KMS-11 (cell line): ENCODE measurements at regions not wholly inside any gene's neighbourhood (a gene's known extent, or its start where the extent isn't known, plus 50 kb on each side); places are given as distances from the start of the nearest gene placed in this dataset.

Source experiments
- H2AFZ ChIP-seq: fragments of 200-600 bp; sonication (generic); 2 replicates; pipeline ENCODE4 v1.6.1; 2016; ENCODE audit warnings: antibody characterized with exemption, mixed run types, low read depth
- H3K27ac ChIP-seq: fragments of 200-600 bp; sonication (generic); 2 replicates; pipeline ENCODE4 v1.6.1; 2016; ENCODE audit warnings: mild to moderate bottlenecking, mixed run types
- H3K27me3 ChIP-seq: fragments of 200-600 bp; sonication (generic); 2 replicates; pipeline ENCODE4 v1.6.1; 2017; ENCODE audit warnings: mild to moderate bottlenecking, low read depth, mixed run types, moderate library complexity; ENCODE audit not compliant: insufficient read depth
- H3K36me3 ChIP-seq: fragments of 200-600 bp; sonication (generic); 2 replicates; pipeline ENCODE4 v1.6.1; 2017; ENCODE audit warnings: mild to moderate bottlenecking, mixed run types; ENCODE audit not compliant: insufficient read depth
- H3K4me1 ChIP-seq: fragments of 200-600 bp; sonication (generic); 2 replicates; pipeline ENCODE4 v1.6.1; 2016; ENCODE audit warnings: mild to moderate bottlenecking, low read depth, mixed run types; ENCODE audit not compliant: poor library complexity, severe bottlenecking
- H3K4me2 ChIP-seq: fragments of 200-600 bp; sonication (generic); 2 replicates; pipeline ENCODE4 v1.7.0; 2016; ENCODE audit warnings: mild to moderate bottlenecking, mixed run types
- H3K4me3 ChIP-seq: fragments of 200-600 bp; sonication (generic); IDR thresholded peaks from 2 replicates; pipeline ENCODE4 v1.6.1; 2017; ENCODE audit warnings: low read depth, low read length, mixed read lengths; ENCODE audit not compliant: insufficient read depth
- H3K79me2 ChIP-seq: fragments of 200-600 bp; sonication (generic); 2 replicates; pipeline ENCODE4 v1.6.1; 2016; ENCODE audit warnings: low read depth, mixed run types; ENCODE audit not compliant: insufficient read depth
- H3K9ac ChIP-seq: fragments of 200-600 bp; sonication (generic); 2 replicates; pipeline ENCODE4 v1.6.1; 2016; ENCODE audit warnings: mild to moderate bottlenecking, mixed run types
- H4K20me1 ChIP-seq: fragments of 200-600 bp; sonication (generic); 2 replicates; pipeline ENCODE4 v1.6.1; 2016; ENCODE audit warnings: mild to moderate bottlenecking, mixed run types; ENCODE audit not compliant: insufficient read depth
- TF ChIP-seq, protein P1 (sequence below): fragments of 200-600 bp; sonication (generic); conservative IDR thresholded peaks from 2 replicates; pipeline ENCODE4 v1.6.1; 2017; ENCODE audit warnings: low read depth, mild to moderate bottlenecking, antibody characterized with exemption, low read length, moderate library complexity, mixed read lengths

DNA sequence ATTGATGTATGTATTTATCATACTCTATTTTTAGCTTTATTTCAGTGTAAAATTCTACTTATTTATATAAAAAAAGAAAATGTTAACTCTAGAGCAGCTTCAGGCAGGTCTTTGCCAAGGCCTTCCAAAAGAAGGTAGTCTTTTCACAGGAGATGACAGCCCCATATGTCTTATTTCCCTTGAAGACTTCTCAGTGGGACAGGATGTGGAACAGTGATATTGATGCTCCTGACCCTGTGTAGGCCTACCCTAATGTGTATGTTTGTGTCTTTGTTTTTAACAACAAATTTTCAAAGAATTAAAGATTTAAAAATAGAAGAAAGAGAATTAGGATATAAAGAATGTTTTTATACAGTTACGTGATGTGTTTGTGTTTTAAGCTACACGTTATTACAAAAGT is 1593.6 kb downstream of the AMY1C start:
- Histone ChIP-seq H3K79me2 (no peaks in the 10 kb centered on the region), H3K4me2 (no peak overlapping the region), H2AFZ (no peak overlapping the region), H3K36me3 (no peaks in the 10 kb centered on the region), H3K27ac (no peak overlapping the region), H4K20me1 (no peaks in the 10 kb centered on the region), H3K9ac (no peak overlapping the region), H3K4me3 (no peak overlapping the region), H3K27me3 (no peaks in the 10 kb centered on the region), H3K4me1 (no peaks in the 10 kb centered on the region)
- TF ChIP-seq, protein P1, sequence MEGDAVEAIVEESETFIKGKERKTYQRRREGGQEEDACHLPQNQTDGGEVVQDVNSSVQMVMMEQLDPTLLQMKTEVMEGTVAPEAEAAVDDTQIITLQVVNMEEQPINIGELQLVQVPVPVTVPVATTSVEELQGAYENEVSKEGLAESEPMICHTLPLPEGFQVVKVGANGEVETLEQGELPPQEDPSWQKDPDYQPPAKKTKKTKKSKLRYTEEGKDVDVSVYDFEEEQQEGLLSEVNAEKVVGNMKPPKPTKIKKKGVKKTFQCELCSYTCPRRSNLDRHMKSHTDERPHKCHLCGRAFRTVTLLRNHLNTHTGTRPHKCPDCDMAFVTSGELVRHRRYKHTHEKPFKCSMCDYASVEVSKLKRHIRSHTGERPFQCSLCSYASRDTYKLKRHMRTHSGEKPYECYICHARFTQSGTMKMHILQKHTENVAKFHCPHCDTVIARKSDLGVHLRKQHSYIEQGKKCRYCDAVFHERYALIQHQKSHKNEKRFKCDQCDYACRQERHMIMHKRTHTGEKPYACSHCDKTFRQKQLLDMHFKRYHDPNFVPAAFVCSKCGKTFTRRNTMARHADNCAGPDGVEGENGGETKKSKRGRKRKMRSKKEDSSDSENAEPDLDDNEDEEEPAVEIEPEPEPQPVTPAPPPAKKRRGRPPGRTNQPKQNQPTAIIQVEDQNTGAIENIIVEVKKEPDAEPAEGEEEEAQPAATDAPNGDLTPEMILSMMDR: no peak

DNA sequence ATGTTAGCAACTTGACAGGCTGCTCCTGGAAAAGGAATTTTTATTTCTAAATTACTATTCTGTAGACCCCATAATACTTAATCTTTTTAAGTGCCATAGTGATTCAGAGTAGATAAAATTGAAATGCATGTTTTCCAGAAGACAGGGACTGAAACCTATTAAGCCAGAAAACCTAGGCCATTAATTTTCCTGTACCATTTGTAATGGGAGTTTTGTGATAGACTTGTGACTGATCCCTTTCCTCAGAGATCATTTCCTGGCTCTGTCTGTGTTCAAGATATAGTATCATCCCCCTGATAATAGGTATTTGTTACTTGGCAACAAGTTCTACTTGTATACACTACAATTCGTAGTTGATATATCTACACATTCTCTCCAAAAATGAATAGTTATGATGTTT is 1609.8 kb downstream of the AMY1C start:
- Histone ChIP-seq H3K36me3 (no peaks in the 10 kb centered on the region), H3K4me1 (no peaks in the 10 kb centered on the region), H3K27me3 (no peaks in the 10 kb centered on the region), H3K4me2 (no peak overlapping the region), H3K27ac (no peak overlapping the region), H3K79me2 (no peaks in the 10 kb centered on the region), H4K20me1 (no peaks in the 10 kb centered on the region), H3K9ac (no peak overlapping the region), H3K4me3 (no peak overlapping the region), H2AFZ (no peak overlapping the region)
- TF ChIP-seq, protein P1: no peak

DNA sequence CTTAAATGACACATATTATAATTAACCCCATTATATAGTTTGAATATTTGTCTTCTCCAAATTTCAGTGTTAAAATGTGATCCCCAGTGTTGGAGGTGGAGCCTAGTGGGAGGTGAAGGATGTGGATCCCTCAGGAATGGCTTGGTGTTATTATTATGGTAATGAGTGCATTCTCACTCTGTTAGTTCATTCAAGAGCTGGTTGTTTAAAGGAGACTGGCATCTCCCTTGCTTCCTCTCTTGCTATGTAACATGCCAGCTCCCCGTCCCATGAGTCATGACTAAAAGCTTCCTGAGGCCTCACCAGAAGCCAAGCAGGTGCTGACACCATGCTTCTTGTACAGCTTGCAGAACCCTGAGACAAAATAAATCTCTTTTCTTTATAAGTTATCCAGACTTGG is 1612.7 kb downstream of the AMY1C start:
- Histone ChIP-seq H4K20me1 (no peaks in the 10 kb centered on the region), H3K79me2 (no peaks in the 10 kb centered on the region), H3K36me3 (no peaks in the 10 kb centered on the region), H2AFZ (no peak overlapping the region), H3K4me1 (no peaks in the 10 kb centered on the region), H3K4me3 (no peak overlapping the region), H3K4me2 (no peak overlapping the region), H3K27me3 (no peaks in the 10 kb centered on the region), H3K27ac (no peak overlapping the region), H3K9ac (no peak overlapping the region)
- TF ChIP-seq, protein P1: no peak

DNA sequence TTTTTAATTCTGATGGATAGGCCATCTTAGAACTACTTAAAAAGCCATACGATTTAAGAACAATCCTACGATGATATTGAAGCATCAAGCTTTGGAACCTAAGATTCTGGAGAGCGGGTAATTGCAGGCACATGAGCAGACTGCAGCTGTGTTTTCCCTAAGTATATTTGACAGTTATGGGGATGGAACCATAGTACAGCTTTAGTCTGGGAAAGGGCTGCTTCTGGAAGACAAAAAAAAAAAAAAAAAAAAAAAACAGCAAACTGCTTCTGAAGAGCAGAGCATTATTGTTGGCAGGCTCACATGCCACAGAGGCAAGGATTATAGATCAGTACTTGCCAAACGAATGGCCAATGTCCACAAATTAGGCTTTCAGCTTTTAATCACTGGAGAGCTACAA is 1618.7 kb downstream of the AMY1C start:
- Histone ChIP-seq H4K20me1 (no peaks in the 10 kb centered on the region), H2AFZ (no peak overlapping the region), H3K9ac (no peak overlapping the region), H3K4me2 (no peak overlapping the region), H3K36me3 (no peaks in the 10 kb centered on the region), H3K27ac (no peak overlapping the region), H3K4me3 (no peak overlapping the region), H3K27me3 (no peaks in the 10 kb centered on the region), H3K79me2 (no peaks in the 10 kb centered on the region), H3K4me1 (no peaks in the 10 kb centered on the region)
- TF ChIP-seq, protein P1: no peak

DNA sequence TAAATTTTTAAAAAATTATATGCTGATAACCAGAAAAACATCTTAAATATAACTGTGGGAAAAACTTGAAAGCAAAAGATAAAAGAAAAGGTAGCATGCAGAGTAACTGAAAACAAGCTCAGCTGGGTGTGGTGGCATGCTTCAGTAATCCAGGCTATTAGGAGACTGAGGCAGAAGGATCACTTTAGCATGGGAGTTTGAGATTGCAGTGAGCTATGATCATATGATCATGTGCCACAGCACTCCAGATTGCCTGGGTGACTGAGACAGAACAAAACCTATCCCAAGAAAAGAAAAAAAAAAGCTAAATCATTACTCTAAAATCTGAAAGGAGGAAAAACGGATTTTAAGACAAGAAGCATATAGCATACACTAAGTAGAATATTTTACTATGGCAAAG is 1624.0 kb downstream of the AMY1C start:
- H3K9ac ChIP-seq: no peak overlapping the region
- TF ChIP-seq, protein P1: no peak

More for the DNA sequence above, 1624.0 kb downstream of the AMY1C start:
- Histone ChIP-seq H3K4me3 (no peak overlapping the region), H2AFZ (no peak overlapping the region), H3K27me3 (no peaks in the 10 kb centered on the region), H3K4me1 (no peaks in the 10 kb centered on the region), H3K79me2 (no peaks in the 10 kb centered on the region), H3K4me2 (no peak overlapping the region), H3K27ac (no peak overlapping the region), H3K36me3 (no peaks in the 10 kb centered on the region), H4K20me1 (no peaks in the 10 kb centered on the region)
